ENCODE measurements at regions not wholly inside any gene's neighbourhood (a gene's known extent, or its start where the extent isn't known, plus 50 kb on each side); places are given as distances from the start of the nearest gene placed in this dataset.
A peak's percentile ranks its signal among the peaks of the same experiment; 100 is the strongest.

DNA sequence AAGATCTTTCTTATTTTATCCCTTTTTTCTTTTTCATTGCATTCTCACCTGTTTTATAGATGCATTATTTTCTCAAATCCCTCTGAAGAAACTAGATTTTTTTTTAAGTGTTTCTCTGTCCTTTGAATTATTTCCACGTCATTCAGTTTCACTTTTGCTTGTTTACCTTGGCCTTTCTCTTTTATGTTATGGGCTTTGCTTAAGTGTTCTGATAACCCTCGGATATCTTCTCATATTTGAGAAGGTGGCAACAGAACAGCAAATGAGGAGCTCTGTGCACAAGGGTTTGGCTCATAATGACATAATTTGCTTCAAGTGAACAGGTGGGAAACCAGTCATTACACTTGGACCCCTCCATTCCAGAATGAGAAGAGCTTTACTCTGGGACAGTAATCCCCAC is 111.9 kb downstream of the C1D start:
- DNase-seq (ENCODE audit: low read depth, low spot score) (no peak), FAIRE-seq (no peak)
- H3K4me1 ChIP-seq (ENCODE audit: control insufficient read depth, extremely low read depth, insufficient read depth, low read length): no peaks in the 10 kb centered on the region
- H3K9me3 ChIP-seq (ENCODE audit: control insufficient read depth, low read depth, low read length): no peaks in the 10 kb centered on the region
- no peaks in the 10 kb centered on the region for H3K9me1 ChIP-seq (ENCODE audit: control insufficient read depth, extremely low read depth, insufficient read depth, low read length)
- no peaks in the 10 kb centered on the region for H3K27me3 ChIP-seq (ENCODE audit: control insufficient read depth, extremely low read depth, insufficient read depth, low read length)
- no peak for TF ChIP-seq EZH2 (IDR thresholded peaks at IDR 0.05; ENCODE audit: low read length)
- TF ChIP-seq, protein P1, sequence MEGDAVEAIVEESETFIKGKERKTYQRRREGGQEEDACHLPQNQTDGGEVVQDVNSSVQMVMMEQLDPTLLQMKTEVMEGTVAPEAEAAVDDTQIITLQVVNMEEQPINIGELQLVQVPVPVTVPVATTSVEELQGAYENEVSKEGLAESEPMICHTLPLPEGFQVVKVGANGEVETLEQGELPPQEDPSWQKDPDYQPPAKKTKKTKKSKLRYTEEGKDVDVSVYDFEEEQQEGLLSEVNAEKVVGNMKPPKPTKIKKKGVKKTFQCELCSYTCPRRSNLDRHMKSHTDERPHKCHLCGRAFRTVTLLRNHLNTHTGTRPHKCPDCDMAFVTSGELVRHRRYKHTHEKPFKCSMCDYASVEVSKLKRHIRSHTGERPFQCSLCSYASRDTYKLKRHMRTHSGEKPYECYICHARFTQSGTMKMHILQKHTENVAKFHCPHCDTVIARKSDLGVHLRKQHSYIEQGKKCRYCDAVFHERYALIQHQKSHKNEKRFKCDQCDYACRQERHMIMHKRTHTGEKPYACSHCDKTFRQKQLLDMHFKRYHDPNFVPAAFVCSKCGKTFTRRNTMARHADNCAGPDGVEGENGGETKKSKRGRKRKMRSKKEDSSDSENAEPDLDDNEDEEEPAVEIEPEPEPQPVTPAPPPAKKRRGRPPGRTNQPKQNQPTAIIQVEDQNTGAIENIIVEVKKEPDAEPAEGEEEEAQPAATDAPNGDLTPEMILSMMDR (optimal IDR thresholded peaks at IDR 0.05 in 1 of 3, IDR thresholded peaks at IDR 0.05 in 1 of 3, conservative IDR thresholded peaks at IDR 0.05 in 1 of 3; ENCODE audit: extremely low read depth in 1 of 3, insufficient read depth in 2 of 3, low read length in 3 of 3): no peak
- H2AFZ ChIP-seq (ENCODE audit: control insufficient read depth, low read length): peak overlapping the region; percentile 50
- no peak overlapping the region for H3K9ac ChIP-seq (ENCODE audit: control insufficient read depth, extremely low read depth, insufficient read depth, low read length)
- H3K36me3 ChIP-seq (ENCODE audit: control insufficient read depth in 2 of 2, extremely low read depth in 1 of 2, insufficient read depth in 2 of 2, low read length in 2 of 2): no peaks in the 10 kb centered on the region
- dilution Hi-C loops (cut with MboI; ENCODE audit: extremely low pct_ligation_motif_present, low sequenced_read_pairs): no loop called here
- no peaks in the 10 kb centered on the region for H4K20me1 ChIP-seq (ENCODE audit: control insufficient read depth, extremely low read depth, insufficient read depth, low read length)
- H3K4me2 ChIP-seq (ENCODE audit: control insufficient read depth, extremely low read depth, insufficient read depth, low read depth, low read length): peak overlapping the region; percentile 40
- H3K27ac ChIP-seq (ENCODE audit: control insufficient read depth, insufficient read depth, low read length): no peak overlapping the region
- H3K79me2 ChIP-seq (ENCODE audit: control insufficient read depth, insufficient read depth, low read length): no peaks in the 10 kb centered on the region
- no peak overlapping the region for H3K4me3 ChIP-seq (ENCODE audit: control insufficient read depth in 2 of 3, extremely low read depth in 1 of 3, insufficient read depth in 2 of 3, low read depth in 1 of 3, low read length in 3 of 3)

DNA sequence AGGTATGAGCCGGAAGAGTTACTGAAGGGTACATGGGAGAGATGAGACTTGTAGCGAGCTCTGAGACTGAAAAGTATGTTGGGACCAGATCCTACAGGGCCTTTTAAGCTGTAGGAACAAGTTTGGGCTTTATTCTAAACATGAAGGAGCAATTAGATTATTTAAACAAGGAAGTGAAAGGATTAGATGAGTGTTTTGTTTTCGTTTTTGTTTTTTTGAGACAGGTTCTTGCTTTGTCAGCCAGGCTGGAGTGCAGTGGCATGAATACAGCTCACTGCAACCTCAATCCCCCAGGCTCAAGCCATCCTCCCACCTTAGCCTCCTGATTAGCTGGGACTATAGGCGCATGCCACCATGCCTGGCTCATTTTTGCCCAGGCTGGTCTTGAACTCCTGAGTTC is 110.7 kb downstream of the C1D start:
- Histone ChIP-seq H3K79me2 (ENCODE audit: control insufficient read depth, insufficient read depth, low read length) (no peaks in the 10 kb centered on the region), H3K9me3 (ENCODE audit: control insufficient read depth, low read depth, low read length) (no peaks in the 10 kb centered on the region), H3K27ac (ENCODE audit: control insufficient read depth, insufficient read depth, low read length) (no peak overlapping the region), H3K27me3 (ENCODE audit: control insufficient read depth, extremely low read depth, insufficient read depth, low read length) (no peaks in the 10 kb centered on the region), H4K20me1 (ENCODE audit: control insufficient read depth, extremely low read depth, insufficient read depth, low read length) (no peaks in the 10 kb centered on the region), H3K4me2 (ENCODE audit: control insufficient read depth, extremely low read depth, insufficient read depth, low read depth, low read length) (no peak overlapping the region), H3K9me1 (ENCODE audit: control insufficient read depth, extremely low read depth, insufficient read depth, low read length) (no peaks in the 10 kb centered on the region), H3K4me1 (ENCODE audit: control insufficient read depth, extremely low read depth, insufficient read depth, low read length) (no peaks in the 10 kb centered on the region), H2AFZ (ENCODE audit: control insufficient read depth, low read length) (no peak overlapping the region), H3K9ac (ENCODE audit: control insufficient read depth, extremely low read depth, insufficient read depth, low read length) (no peak overlapping the region), H3K4me3 (ENCODE audit: control insufficient read depth in 2 of 3, extremely low read depth in 1 of 3, insufficient read depth in 2 of 3, low read depth in 1 of 3, low read length in 3 of 3) (no peak overlapping the region), H3K36me3 (ENCODE audit: control insufficient read depth in 2 of 2, extremely low read depth in 1 of 2, insufficient read depth in 2 of 2, low read length in 2 of 2) (no peaks in the 10 kb centered on the region)
- TF ChIP-seq, protein P1 (optimal IDR thresholded peaks at IDR 0.05 in 1 of 3, IDR thresholded peaks at IDR 0.05 in 1 of 3, conservative IDR thresholded peaks at IDR 0.05 in 1 of 3; ENCODE audit: extremely low read depth in 1 of 3, insufficient read depth in 2 of 3, low read length in 3 of 3): no peak
- TF ChIP-seq EZH2 (IDR thresholded peaks at IDR 0.05; ENCODE audit: low read length): no peak
- DNase-seq (ENCODE audit: low read depth, low spot score) (no peak), FAIRE-seq (no peak)
- dilution Hi-C loops (cut with MboI; ENCODE audit: extremely low pct_ligation_motif_present, low sequenced_read_pairs): no loop called here
